BLaER1 (cell line): ENCODE measurements at regions not wholly inside any gene's neighbourhood (a gene's known extent, or its start where the extent isn't known, plus 50 kb on each side); places are given as distances from the start of the nearest gene placed in this dataset.

Source experiments
- H3K27ac ChIP-seq: shearing (Covaris generic); formaldehyde crosslinking; 2 replicates; pipeline ENCODE4 v1.8.1; 2022
- H3K27me3 ChIP-seq: shearing (Covaris generic); formaldehyde crosslinking; 2 replicates; pipeline ENCODE4 v1.8.1; 2022
- H3K36me3 ChIP-seq: shearing (Covaris generic); formaldehyde crosslinking; 2 replicates; pipeline ENCODE4 v1.8.1; 2022
- H3K4me1 ChIP-seq: shearing (Covaris generic); formaldehyde crosslinking; 2 replicates; pipeline ENCODE4 v1.8.1; 2022
- H3K4me2 ChIP-seq: shearing (Covaris generic); formaldehyde crosslinking; 2 replicates; pipeline ENCODE4 v1.8.1; 2022
- H3K4me3 ChIP-seq: shearing (Covaris generic); formaldehyde crosslinking; 2 replicates; pipeline ENCODE4 v1.8.1; 2022
- H3K9ac ChIP-seq: shearing (Covaris generic); formaldehyde crosslinking; 2 replicates; pipeline ENCODE4 v1.8.1; 2022
- H3K9me3 ChIP-seq: shearing (Covaris generic); formaldehyde crosslinking; 2 replicates; pipeline ENCODE4 v1.8.1; 2022
- H4K20me1 ChIP-seq: shearing (Covaris generic); formaldehyde crosslinking; 2 replicates; pipeline ENCODE4 v1.8.1; 2022
- Cebpa-rat ChIP-seq: shearing (Covaris generic); IDR thresholded peaks from 2 replicates; pipeline ENCODE4 v1.8.1; 2022

DNA sequence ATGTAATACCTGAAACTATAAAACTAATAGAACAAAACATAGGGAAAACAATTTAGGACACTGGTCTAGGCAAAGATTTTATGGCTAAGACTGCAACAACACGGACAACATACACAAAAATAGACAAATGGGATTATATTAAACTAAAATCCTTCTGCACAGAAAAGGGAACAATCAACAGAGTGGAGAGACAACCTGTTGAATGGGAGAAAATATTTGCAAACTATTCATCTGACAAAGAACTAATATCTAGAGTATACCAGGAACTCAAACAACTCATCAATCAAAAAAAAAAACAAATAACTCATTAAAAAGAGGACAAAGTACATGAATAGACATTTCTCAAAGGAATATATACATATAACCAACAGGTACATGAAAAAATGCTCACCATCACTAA is 174.5 kb downstream of the FNDC1 start:
- H3K27me3 ChIP-seq = no peaks in the 10 kb centered on the region
- H3K9me3 ChIP-seq = peaks cover 9% of the 10 kb centered on the region; the same call in 1 of the 2 replicates
- no peaks in the 10 kb centered on the region for H3K36me3 ChIP-seq
- no peak for TF ChIP-seq Cebpa-rat
- H4K20me1 ChIP-seq = no peaks in the 10 kb centered on the region
- no peak overlapping the region for H3K9ac ChIP-seq
- H3K4me1 ChIP-seq = no peaks in the 10 kb centered on the region
- H3K4me2 ChIP-seq = no peak overlapping the region
- H3K27ac ChIP-seq = no peak overlapping the region
- H3K4me3 ChIP-seq = no peak overlapping the region

GRCh38 chr6:159342146-159342545 is 172.9 kb downstream of the FNDC1 start:
- Histone ChIP-seq H3K9me3 (peaks cover 21% of the 10 kb centered on the region), H3K9ac (no peak overlapping the region), H3K27ac (no peak overlapping the region), H3K4me2 (no peak overlapping the region), H3K36me3 (no peaks in the 10 kb centered on the region), H4K20me1 (no peaks in the 10 kb centered on the region), H3K27me3 (no peaks in the 10 kb centered on the region), H3K4me1 (no peaks in the 10 kb centered on the region), H3K4me3 (no peak overlapping the region)
- no peak for TF ChIP-seq Cebpa-rat

- H3K4me1 ChIP-seq = no peaks in the 10 kb centered on the region
- H3K27ac ChIP-seq = no peak overlapping the region
- no peaks in the 10 kb centered on the region for H3K27me3 ChIP-seq
- TF ChIP-seq Cebpa-rat = no peak
- H3K4me2 ChIP-seq = no peak overlapping the region
- no peaks in the 10 kb centered on the region for H3K36me3 ChIP-seq
- H3K9ac ChIP-seq = no peak overlapping the region
- no peak overlapping the region for H3K4me3 ChIP-seq
- peaks cover 32% of the 10 kb centered on the region for H3K9me3 ChIP-seq
- no peaks in the 10 kb centered on the region for H4K20me1 ChIP-seq
These were observed 164.9 kb downstream of the FNDC1 start for GRCh38 chr6:159334068-159334467.

DNA sequence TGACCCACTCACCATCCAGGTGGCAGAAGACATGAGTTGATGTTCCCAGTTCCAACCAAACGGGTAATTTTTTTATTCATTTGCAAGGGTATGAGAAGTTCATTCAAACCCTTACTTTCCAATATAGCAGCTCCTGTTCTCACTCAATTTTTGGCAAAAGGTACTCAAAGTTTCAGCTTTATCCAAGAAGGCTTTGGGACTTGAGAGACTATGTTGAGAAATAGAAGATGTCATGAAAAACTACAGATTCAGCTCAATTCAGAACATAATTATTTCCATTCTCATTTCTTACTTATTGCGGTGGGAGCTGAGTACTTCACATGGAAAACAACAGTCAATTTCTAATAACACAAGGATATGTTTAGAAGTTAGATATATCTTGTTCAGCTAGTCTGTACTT is 162.3 kb downstream of the FNDC1 start:
- TF ChIP-seq Cebpa-rat = no peak
- no peaks in the 10 kb centered on the region for H3K4me1 ChIP-seq
- no peaks in the 10 kb centered on the region for H3K27me3 ChIP-seq
- no peaks in the 10 kb centered on the region for H4K20me1 ChIP-seq
- H3K27ac ChIP-seq = no peak overlapping the region
- peaks cover 18% of the 10 kb centered on the region for H3K9me3 ChIP-seq
- H3K9ac ChIP-seq = no peak overlapping the region
- no peak overlapping the region for H3K4me2 ChIP-seq
- no peaks in the 10 kb centered on the region for H3K36me3 ChIP-seq
- no peak overlapping the region for H3K4me3 ChIP-seq

GRCh38 chr6:159329081-159329480 is 159.9 kb downstream of the FNDC1 start:
- no peaks in the 10 kb centered on the region for H3K27me3 ChIP-seq
- no peak overlapping the region for H3K27ac ChIP-seq
- H3K4me3 ChIP-seq = no peak overlapping the region
- no peak overlapping the region for H3K9ac ChIP-seq
- H3K4me1 ChIP-seq = no peaks in the 10 kb centered on the region
- H3K36me3 ChIP-seq = no peaks in the 10 kb centered on the region
- H3K4me2 ChIP-seq = no peak overlapping the region
- peaks cover 12% of the 10 kb centered on the region for H3K9me3 ChIP-seq
- no peak for TF ChIP-seq Cebpa-rat
- H4K20me1 ChIP-seq = no peaks in the 10 kb centered on the region

- no peak overlapping the region for H3K4me3 ChIP-seq
- H3K27ac ChIP-seq = no peak overlapping the region
- no peak overlapping the region for H3K4me2 ChIP-seq
- H4K20me1 ChIP-seq = no peaks in the 10 kb centered on the region
- 0 out of 2 replicates have a peak, but pooled peaks cover 2% of the 10 kb centered on the region for H3K9me3 ChIP-seq
- no peaks in the 10 kb centered on the region for H3K27me3 ChIP-seq
- H3K4me1 ChIP-seq = no peaks in the 10 kb centered on the region
- TF ChIP-seq Cebpa-rat = no peak
- no peak overlapping the region for H3K9ac ChIP-seq
- no peaks in the 10 kb centered on the region for H3K36me3 ChIP-seq
These were observed 158.9 kb downstream of the FNDC1 start for GRCh38 chr6:159328052-159328451.

DNA sequence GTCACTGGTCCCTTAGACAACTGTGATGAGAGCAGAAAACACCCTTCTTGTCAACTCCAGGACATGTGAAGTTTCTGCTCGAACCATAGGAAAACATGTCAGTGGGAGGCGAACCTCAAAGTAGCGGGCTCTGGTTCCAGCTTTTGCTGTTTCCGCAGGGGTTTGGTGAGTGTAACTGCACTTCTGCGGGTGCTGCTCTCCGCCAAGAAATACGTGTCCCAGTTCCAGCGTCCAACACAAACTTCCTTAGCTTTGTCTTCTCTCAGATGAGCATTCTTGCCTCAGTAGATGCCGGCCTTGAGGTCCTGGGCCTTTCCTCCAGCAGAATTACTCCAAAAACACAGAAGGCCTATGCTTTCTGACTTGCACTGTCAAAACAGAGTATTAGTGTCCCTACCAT is 156.3 kb downstream of the FNDC1 start:
- Histone ChIP-seq H4K20me1 (no peaks in the 10 kb centered on the region), H3K4me1 (no peaks in the 10 kb centered on the region), H3K4me2 (no peak overlapping the region), H3K9ac (no peak overlapping the region), H3K27me3 (no peaks in the 10 kb centered on the region), H3K36me3 (no peaks in the 10 kb centered on the region), H3K4me3 (no peak overlapping the region), H3K27ac (no peak overlapping the region), H3K9me3 (no peaks in the 10 kb centered on the region)
- no peak for TF ChIP-seq Cebpa-rat

- H3K27me3 ChIP-seq = no peaks in the 10 kb centered on the region
- no peak for TF ChIP-seq Cebpa-rat
- no peaks in the 10 kb centered on the region for H3K4me1 ChIP-seq
- H3K27ac ChIP-seq = no peak overlapping the region
- no peaks in the 10 kb centered on the region for H4K20me1 ChIP-seq
- H3K4me3 ChIP-seq = no peak overlapping the region
- H3K4me2 ChIP-seq = no peak overlapping the region
- H3K36me3 ChIP-seq = no peaks in the 10 kb centered on the region
- H3K9me3 ChIP-seq = no peaks in the 10 kb centered on the region
- H3K9ac ChIP-seq = no peak overlapping the region
These were observed 155.4 kb downstream of the FNDC1 start for GRCh38 chr6:159324596-159324995.
